Upper lobe of left lung (tissue), 4 donors: ENCODE measurements at regions not wholly inside any gene's neighbourhood (a gene's known extent, or its start where the extent isn't known, plus 50 kb on each side); places are given as distances from the start of the nearest gene placed in this dataset.
"Not testable (repeated sequence)": the region's sequence is repeated elsewhere in the genome, so short reads cannot be mapped to it uniquely, and the experiment has no call there.

Source experiments
- CTCF ChIP-seq, 6 experiments: fragments of 450-650 bp in 4 of 6; fragments of 200-600 bp in 2 of 6; sonication (generic) in 2 of 6; IDR thresholded peaks; one replicate each; pipeline ENCODE4 v1.5.1; 2016 to 2019; ENCODE audit warnings: antibody characterized with exemption in 6 of 6
- EP300 ChIP-seq, 4 donors: sonication (generic); formaldehyde crosslinking; IDR thresholded peaks; one replicate each; pipeline ENCODE4 v1.5.1; 2017; ENCODE audit warnings: antibody characterized with exemption in 4 of 4, control low read depth in 2 of 4
- POLR2A ChIP-seq, 4 donors: fragments of 450-650 bp; IDR thresholded peaks; one replicate each; pipeline ENCODE4 v1.5.1; 2016 to 2017; ENCODE audit warnings: antibody characterized with exemption in 4 of 4, mild to moderate bottlenecking in 2 of 4
- POLR2AphosphoS5 ChIP-seq, 2 donors: sonication (generic); formaldehyde crosslinking; IDR thresholded peaks; one replicate each; pipeline ENCODE4 v1.5.1; 2017; ENCODE audit warnings: antibody characterized with exemption in 2 of 2

GRCh38 chr12:25341877-25342276 lies 91.1 kb upstream of the KRAS start:
- not testable (repeated sequence) for TF ChIP-seq CTCF, POLR2AphosphoS5, EP300, POLR2A (IDR thresholded peaks at IDR 0.05)
